ENCODE measurements at regions not wholly inside any gene's neighbourhood (a gene's known extent, or its start where the extent isn't known, plus 50 kb on each side); places are given as distances from the start of the nearest gene placed in this dataset.
A peak's percentile ranks its signal among the peaks of the same experiment; 100 is the strongest.

GRCh38 chr11:30113326-30113898 is 96.6 kb upstream of the KCNA4 start:
- Mint-ChIP-seq H3K27me3 (ENCODE audit: low read depth) (peaks cover 16% of the 10 kb centered on the region), H3K9me3 (no peaks in the 10 kb centered on the region), H3K27ac (no peak overlapping the region), H3K4me3 (no peak overlapping the region), H3K4me1 (no peaks in the 10 kb centered on the region), H3K36me3 (no peaks in the 10 kb centered on the region)
- DNase-seq (ENCODE audit: low spot score in 2 of 2, unreplicated experiment in 2 of 2): no peak
- TF ChIP-seq CTCF (IDR thresholded peaks at IDR 0.05; ENCODE audit: unreplicated experiment): no peak

- no peak overlapping the region for H3K4me3 Mint-ChIP-seq
- no peaks in the 10 kb centered on the region for H3K4me1 Mint-ChIP-seq
These were observed 99.7 kb upstream of the KCNA4 start for GRCh38 chr11:30116512-30116911.

GRCh38 chr11:30120045-30120589 is 103.3 kb upstream of the KCNA4 start:
- Mint-ChIP-seq H3K9me3 (no peaks in the 10 kb centered on the region), H3K4me1 (no peaks in the 10 kb centered on the region), H3K27ac (no peak overlapping the region), H3K27me3 (ENCODE audit: low read depth) (peaks cover 17% of the 10 kb centered on the region), H3K36me3 (no peaks in the 10 kb centered on the region), H3K4me3 (no peak overlapping the region)
- DNase-seq (ENCODE audit: low spot score in 2 of 2, unreplicated experiment in 2 of 2): no peak
- no peak for TF ChIP-seq CTCF (IDR thresholded peaks at IDR 0.05; ENCODE audit: unreplicated experiment)

More at GRCh38 chr11:30116512-30116911, 99.7 kb upstream of the KCNA4 start:
- H3K36me3 Mint-ChIP-seq: no peaks in the 10 kb centered on the region
- TF ChIP-seq CTCF (IDR thresholded peaks at IDR 0.05; ENCODE audit: unreplicated experiment): no peak
- no peak overlapping the region for H3K27ac Mint-ChIP-seq
- DNase-seq (ENCODE audit: low spot score in 2 of 2, unreplicated experiment in 2 of 2): no peak
- no peaks in the 10 kb centered on the region for H3K9me3 Mint-ChIP-seq
- peaks cover 16% of the 10 kb centered on the region for H3K27me3 Mint-ChIP-seq (ENCODE audit: low read depth)

- H3K36me3 Mint-ChIP-seq: no peaks in the 10 kb centered on the region
- no peak overlapping the region for H3K27ac Mint-ChIP-seq
- peaks cover 29% of the 10 kb centered on the region for H3K27me3 Mint-ChIP-seq (ENCODE audit: low read depth)
- H3K4me3 Mint-ChIP-seq: no peak overlapping the region
- H3K9me3 Mint-ChIP-seq: no peaks in the 10 kb centered on the region
- H3K4me1 Mint-ChIP-seq: no peaks in the 10 kb centered on the region
- TF ChIP-seq CTCF (IDR thresholded peaks at IDR 0.05; ENCODE audit: unreplicated experiment): no peak
- DNase-seq (ENCODE audit: low spot score in 2 of 2, unreplicated experiment in 2 of 2): no peak
These were observed 105.4 kb upstream of the FSHB start for GRCh38 chr11:30125456-30125855.

- Mint-ChIP-seq H3K4me1 (peaks cover 4% of the 10 kb centered on the region), H3K27ac (no peak overlapping the region), H3K27me3 (ENCODE audit: low read depth) (peaks cover 29% of the 10 kb centered on the region), H3K4me3 (no peak overlapping the region), H3K9me3 (no peaks in the 10 kb centered on the region), H3K36me3 (no peaks in the 10 kb centered on the region)
- peak; percentile 69 for TF ChIP-seq CTCF (IDR thresholded peaks at IDR 0.05; ENCODE audit: unreplicated experiment)
- no peak for DNase-seq (ENCODE audit: low spot score in 2 of 2, unreplicated experiment in 2 of 2)
These were observed 102.4 kb upstream of the FSHB start for GRCh38 chr11:30128269-30128932.
